ENCODE measurements at regions not wholly inside any gene's neighbourhood (a gene's known extent, or its start where the extent isn't known, plus 50 kb on each side); places are given as distances from the start of the nearest gene placed in this dataset.

- no peak for TF ChIP-seq CTCF (IDR thresholded peaks at IDR 0.05)
- TF ChIP-seq POLR2AphosphoS5 (IDR thresholded peaks at IDR 0.05): no peak
These were observed 163.7 kb upstream of the NTM start for GRCh38 chr11:131206671-131207070.
